Ishikawa (cell line): ENCODE measurements at regions not wholly inside any gene's neighbourhood (a gene's known extent, or its start where the extent isn't known, plus 50 kb on each side); places are given as distances from the start of the nearest gene placed in this dataset.

Experiments
- CEBPB ChIP-seq: IDR thresholded peaks from 2 replicates; pipeline ENCODE4 v1.6.1; 2012
- CREB1 ChIP-seq: IDR thresholded peaks from 2 replicates; pipeline ENCODE4 v1.6.1; 2012; ENCODE audit warnings: low read depth
- EGR1 ChIP-seq: IDR thresholded peaks from 2 replicates; pipeline ENCODE4 v1.6.1; 2012
- EP300 ChIP-seq: IDR thresholded peaks from 2 replicates; pipeline ENCODE4 v1.6.1; 2012; ENCODE audit warnings: borderline replicate concordance
- FOXM1 ChIP-seq: IDR thresholded peaks from 2 replicates; pipeline ENCODE4 v1.6.1; 2012; ENCODE audit warnings: low read depth, borderline replicate concordance
- MAX ChIP-seq: IDR thresholded peaks from 2 replicates; pipeline ENCODE4 v1.6.1; 2012
- NFIC ChIP-seq: IDR thresholded peaks from 2 replicates; pipeline ENCODE4 v1.6.1; 2012
- RAD21 ChIP-seq: IDR thresholded peaks from 2 replicates; pipeline ENCODE4 v1.6.1; 2012; ENCODE audit warnings: low read depth
- TAF1 ChIP-seq: IDR thresholded peaks from 2 replicates; pipeline ENCODE4 v1.6.1; 2012; ENCODE audit warnings: low read depth, mild to moderate bottlenecking
- TCF12 ChIP-seq: IDR thresholded peaks from 2 replicates; pipeline ENCODE4 v1.6.1; 2012; ENCODE audit warnings: low read depth
- TEAD4 ChIP-seq: IDR thresholded peaks from 2 replicates; pipeline ENCODE4 v1.6.1; 2012
- USF1 ChIP-seq: IDR thresholded peaks from 2 replicates; pipeline ENCODE4 v1.6.1; 2012
- YY1 ChIP-seq: IDR thresholded peaks from 2 replicates; pipeline ENCODE4 v1.6.1; 2012; ENCODE audit warnings: low read depth
- ZBTB7A ChIP-seq: IDR thresholded peaks from 2 replicates; pipeline ENCODE4 v1.6.1; 2012; ENCODE audit warnings: low read depth
- TF ChIP-seq, protein P1 (sequence below): IDR thresholded peaks from 2 replicates; pipeline ENCODE4 v1.6.1; 2012; ENCODE audit warnings: low read depth, mild to moderate bottlenecking

GRCh38 chr7:94243066-94243711 lies 151.5 kb upstream of the COL1A2 start:
- no peak for TF ChIP-seq RAD21
- no peak for TF ChIP-seq EGR1
- no peak for TF ChIP-seq CEBPB
- no peak for TF ChIP-seq MAX
- no peak for TF ChIP-seq YY1
- no peak for TF ChIP-seq ZBTB7A
- no peak for TF ChIP-seq CREB1
- TF ChIP-seq FOXM1 = no peak
- TF ChIP-seq, protein P1, sequence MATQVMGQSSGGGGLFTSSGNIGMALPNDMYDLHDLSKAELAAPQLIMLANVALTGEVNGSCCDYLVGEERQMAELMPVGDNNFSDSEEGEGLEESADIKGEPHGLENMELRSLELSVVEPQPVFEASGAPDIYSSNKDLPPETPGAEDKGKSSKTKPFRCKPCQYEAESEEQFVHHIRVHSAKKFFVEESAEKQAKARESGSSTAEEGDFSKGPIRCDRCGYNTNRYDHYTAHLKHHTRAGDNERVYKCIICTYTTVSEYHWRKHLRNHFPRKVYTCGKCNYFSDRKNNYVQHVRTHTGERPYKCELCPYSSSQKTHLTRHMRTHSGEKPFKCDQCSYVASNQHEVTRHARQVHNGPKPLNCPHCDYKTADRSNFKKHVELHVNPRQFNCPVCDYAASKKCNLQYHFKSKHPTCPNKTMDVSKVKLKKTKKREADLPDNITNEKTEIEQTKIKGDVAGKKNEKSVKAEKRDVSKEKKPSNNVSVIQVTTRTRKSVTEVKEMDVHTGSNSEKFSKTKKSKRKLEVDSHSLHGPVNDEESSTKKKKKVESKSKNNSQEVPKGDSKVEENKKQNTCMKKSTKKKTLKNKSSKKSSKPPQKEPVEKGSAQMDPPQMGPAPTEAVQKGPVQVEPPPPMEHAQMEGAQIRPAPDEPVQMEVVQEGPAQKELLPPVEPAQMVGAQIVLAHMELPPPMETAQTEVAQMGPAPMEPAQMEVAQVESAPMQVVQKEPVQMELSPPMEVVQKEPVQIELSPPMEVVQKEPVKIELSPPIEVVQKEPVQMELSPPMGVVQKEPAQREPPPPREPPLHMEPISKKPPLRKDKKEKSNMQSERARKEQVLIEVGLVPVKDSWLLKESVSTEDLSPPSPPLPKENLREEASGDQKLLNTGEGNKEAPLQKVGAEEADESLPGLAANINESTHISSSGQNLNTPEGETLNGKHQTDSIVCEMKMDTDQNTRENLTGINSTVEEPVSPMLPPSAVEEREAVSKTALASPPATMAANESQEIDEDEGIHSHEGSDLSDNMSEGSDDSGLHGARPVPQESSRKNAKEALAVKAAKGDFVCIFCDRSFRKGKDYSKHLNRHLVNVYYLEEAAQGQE = no peak
- no peak for TF ChIP-seq USF1
- no peak for TF ChIP-seq TCF12
- TF ChIP-seq EP300 = no peak
- TF ChIP-seq NFIC = no peak
- no peak for TF ChIP-seq TAF1
- no peak for TF ChIP-seq TEAD4

GRCh38 chr7:94244760-94245159 lies 149.9 kb upstream of the COL1A2 start:
- TF ChIP-seq EGR1 (no peak), CREB1 (no peak), USF1 (no peak), TAF1 (no peak), ZBTB7A (no peak), EP300 (no peak)

GRCh38 chr7:94245500-94245899 lies 149.2 kb upstream of the COL1A2 start:
- TF ChIP-seq TCF12 = no peak
- TF ChIP-seq CREB1 = no peak
- no peak for TF ChIP-seq MAX

- TF ChIP-seq TEAD4 (no peak), TAF1 (no peak), USF1 (no peak), NFIC (no peak), FOXM1 (no peak), TCF12 (no peak), CEBPB (no peak), EGR1 (no peak), ZBTB7A (no peak)
- TF ChIP-seq, protein P1 = no peak
Measured at GRCh38 chr7:94247970-94248369, 146.7 kb upstream of the COL1A2 start.

- TF ChIP-seq, protein P1 = no peak
- TF ChIP-seq YY1 (no peak), MAX (no peak), RAD21 (no peak), USF1 (no peak), CEBPB (no peak)
Measured at GRCh38 chr7:94249631-94250030, 145.1 kb upstream of the COL1A2 start.
